Thoracic aorta (tissue), 2 donors: ENCODE measurements at regions not wholly inside any gene's neighbourhood (a gene's known extent, or its start where the extent isn't known, plus 50 kb on each side); places are given as distances from the start of the nearest gene placed in this dataset.
A peak's percentile ranks its signal among the peaks of the same experiment; 100 is the strongest.

Experiments
- ATAC-seq: fragments of 150-250 bp; one replicate; pipeline ENCODE4 v1.8.0; 2017; ENCODE audit warnings: low read depth; ENCODE audit not compliant: insufficient number of reproducible peaks, low FRiP score
- DNase-seq: peaks from one replicate; pipeline ENCODE4 v3.0.0-alpha.2; 2020; ENCODE audit warnings: low spot score
- H3K27ac ChIP-seq, 2 donors: fragments of 200-600 bp; sonication (generic); 1 replicate in 1 of 2; 2 replicates in 1 of 2; pipeline ENCODE4 v1.5.1; 2016; ENCODE audit warnings: mild to moderate bottlenecking in 2 of 2, moderate library complexity in 2 of 2
- H3K27me3 ChIP-seq: fragments of 200-600 bp; sonication (generic); replicated peaks from 2 replicates; pipeline ENCODE4 v1.6.0; 2016; ENCODE audit warnings: mild to moderate bottlenecking; ENCODE audit not compliant: insufficient read depth
- H3K36me3 ChIP-seq: fragments of 200-600 bp; sonication (generic); one replicate; pipeline ENCODE4 v1.5.1; 2016
- H3K4me1 ChIP-seq, 2 donors: fragments of 200-600 bp; sonication (generic); 1 replicate in 1 of 2; 2 replicates in 1 of 2; pipeline versions ENCODE4 v1.5.1 to v1.6.0; 2016; ENCODE audit warnings: low read depth in 2 of 2, mild to moderate bottlenecking in 1 of 2; ENCODE audit not compliant: control insufficient read depth in 1 of 2
- H3K4me3 ChIP-seq: fragments of 200-600 bp; sonication (generic); 2 replicates; pipeline ENCODE4 v1.5.1; 2016; ENCODE audit warnings: mild to moderate bottlenecking
- H3K9me3 ChIP-seq: fragments of 200-600 bp; sonication (generic); 2 replicates; pipeline ENCODE4 v1.5.1; 2016
- CTCF ChIP-seq: fragments of 200-600 bp; sonication (generic); IDR thresholded peaks from one replicate; pipeline ENCODE4 v1.5.1; 2019; ENCODE audit warnings: antibody characterized with exemption

GRCh38 chr4:71167083-71167482 is 171.7 kb upstream of the SLC4A4 start:
- no peak for TF ChIP-seq CTCF
- Histone ChIP-seq H3K9me3 (no peaks in the 10 kb centered on the region), H3K4me1 (no peaks in the 10 kb centered on the region), H3K36me3 (no peaks in the 10 kb centered on the region), H3K27me3 (no peaks in the 10 kb centered on the region), H3K27ac (no peak overlapping the region), H3K4me3 (no peak overlapping the region)
- no peak for DNase-seq
- ATAC-seq = no peak

- Histone ChIP-seq H3K36me3 (no peaks in the 10 kb centered on the region), H3K9me3 (no peaks in the 10 kb centered on the region), H3K4me3 (no peak overlapping the region), H3K4me1 (no peaks in the 10 kb centered on the region), H3K27ac (no peak overlapping the region), H3K27me3 (no peaks in the 10 kb centered on the region)
- no peak for TF ChIP-seq CTCF
- no peak for ATAC-seq
- no peak for DNase-seq
Observed at GRCh38 chr4:71171592-71171991, 167.2 kb upstream of the SLC4A4 start.

GRCh38 chr4:71181332-71181731 is 157.5 kb upstream of the SLC4A4 start:
- Histone ChIP-seq H3K4me3 (no peak overlapping the region), H3K36me3 (no peaks in the 10 kb centered on the region), H3K9me3 (no peaks in the 10 kb centered on the region), H3K4me1 (peaks cover 4 to 9% of the 10 kb centered on the region in 2 donors), H3K27me3 (no peaks in the 10 kb centered on the region), H3K27ac (no peak overlapping the region)
- ATAC-seq (no peak), DNase-seq (no peak)
- no peak for TF ChIP-seq CTCF

GRCh38 chr4:71184195-71184781 is 154.5 kb upstream of the SLC4A4 start:
- no peaks in the 10 kb centered on the region for H3K27me3 ChIP-seq
- no peaks in the 10 kb centered on the region for H3K9me3 ChIP-seq

GRCh38 chr4:71185037-71185436 is 153.8 kb upstream of the SLC4A4 start:
- Histone ChIP-seq H3K9me3 (no peaks in the 10 kb centered on the region), H3K4me3 (no peak overlapping the region), H3K27me3 (no peaks in the 10 kb centered on the region), H3K36me3 (no peaks in the 10 kb centered on the region), H3K4me1 (peaks cover 4 to 24% of the 10 kb centered on the region in 2 donors), H3K27ac (no peak overlapping the region)
- DNase-seq (no peak), ATAC-seq (no peak)
- TF ChIP-seq CTCF = no peak

More at GRCh38 chr4:71184195-71184781, 154.5 kb upstream of the SLC4A4 start:
- ATAC-seq (peak; percentile 35), DNase-seq (no peak)
- no peak overlapping the region for H3K27ac ChIP-seq
- H3K4me3 ChIP-seq = no peak overlapping the region
- H3K4me1 ChIP-seq = peaks cover 4 to 24% of the 10 kb centered on the region in 2 donors
- H3K36me3 ChIP-seq = no peaks in the 10 kb centered on the region
- peak; percentile 51 for TF ChIP-seq CTCF
